ENCODE measurements at regions not wholly inside any gene's neighbourhood (a gene's known extent, or its start where the extent isn't known, plus 50 kb on each side); places are given as distances from the start of the nearest gene placed in this dataset.
"Not testable (repeated sequence)": the region's sequence is repeated elsewhere in the genome, so short reads cannot be mapped to it uniquely, and the experiment has no call there.

DNA sequence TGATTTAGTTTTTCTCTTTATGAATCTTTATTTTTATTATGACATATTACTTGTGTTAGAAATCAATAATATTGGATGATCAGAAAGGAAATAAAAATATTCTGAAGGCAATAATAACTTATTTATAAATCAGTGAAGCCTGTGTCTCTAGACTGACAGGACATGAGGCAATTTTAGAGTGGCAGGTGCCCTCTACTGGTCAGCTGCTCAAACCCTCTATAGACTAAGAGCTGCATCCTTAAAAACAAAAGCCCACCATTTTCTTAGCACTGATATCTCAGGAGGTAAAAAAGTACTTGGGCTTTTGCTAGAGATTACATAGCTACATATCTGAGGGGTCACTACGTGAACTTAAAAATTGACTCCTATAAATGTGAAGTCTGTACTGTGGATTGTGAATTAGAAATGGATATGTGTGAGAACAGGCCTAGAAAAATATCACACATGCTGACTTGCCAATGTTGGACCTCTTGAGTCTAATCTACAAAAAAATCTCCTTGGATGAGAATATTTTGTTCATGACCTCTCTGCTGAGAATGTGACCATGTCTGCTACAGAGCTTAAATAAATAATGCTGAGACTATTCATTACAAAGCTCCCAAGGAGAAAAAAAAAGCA, 597.9 kb upstream of the ADAMTS5 start:
- intact Hi-C loops (cut with DNase I): loop anchor here (5.0 to 10.0 kb wide), 2 partner anchors 130 to 712 kb away; no protein-coding TSS in a partner anchor
- DNase-seq: peak in 6 of 10 donors; percentile 28 to 88 (median 47)

DNA sequence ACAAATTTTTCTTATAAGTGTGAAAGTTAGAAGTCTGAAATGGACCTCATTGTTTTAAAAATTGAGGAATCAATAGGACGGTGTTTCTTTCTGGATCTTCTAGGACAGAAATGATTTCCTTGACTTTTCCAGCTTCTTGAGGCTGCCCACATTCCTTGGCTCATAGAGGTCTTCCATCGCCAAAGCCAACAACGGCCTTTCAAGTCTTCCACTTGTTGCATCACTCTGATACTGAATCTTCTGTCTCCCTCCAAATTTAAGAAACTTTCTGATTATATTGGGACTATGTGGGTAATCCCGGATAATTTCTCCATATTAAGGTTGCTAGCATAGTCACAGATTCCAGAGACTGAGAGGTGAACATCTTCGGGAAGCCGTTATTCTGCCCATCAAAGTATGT, 595.4 kb upstream of the ADAMTS5 start:
- intact Hi-C loops (cut with DNase I): loop anchor here (5.0 to 10.0 kb wide), 2 partner anchors 132 to 710 kb away; no protein-coding TSS in a partner anchor
- DNase-seq: no peak

DNA sequence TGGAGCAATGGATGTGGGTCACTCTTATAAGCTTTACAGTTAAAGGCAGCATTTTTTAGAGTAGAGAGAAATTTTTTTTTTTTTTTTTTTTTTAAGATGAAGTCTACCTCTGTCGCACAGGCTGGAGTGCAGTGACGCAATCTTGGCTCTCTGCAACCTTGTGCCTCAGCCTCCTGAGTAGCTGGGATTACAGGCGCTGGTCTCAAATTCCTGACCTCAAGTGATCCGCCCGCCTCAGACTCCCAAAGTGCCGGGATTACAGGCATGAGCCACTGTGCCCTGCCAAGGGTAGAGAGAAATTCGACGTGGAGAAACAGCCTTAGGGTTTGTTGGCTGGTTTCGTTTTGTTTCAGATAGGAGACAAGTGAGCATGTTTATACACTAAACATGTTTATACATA, 594.2 kb upstream of the ADAMTS5 start:
- DNase-seq: peak in 1 of 10 donors; percentile 59
- intact Hi-C loops (cut with DNase I): loop anchor here (5.0 to 10.0 kb wide), 2 partner anchors 134 to 709 kb away; no protein-coding TSS in a partner anchor

- intact Hi-C loops (cut with DNase I): no loop called here
- DNase-seq: no peak
These were observed 590.5 kb upstream of the ADAMTS5 start for GRCh38 chr21:27557356-27557755.

DNA sequence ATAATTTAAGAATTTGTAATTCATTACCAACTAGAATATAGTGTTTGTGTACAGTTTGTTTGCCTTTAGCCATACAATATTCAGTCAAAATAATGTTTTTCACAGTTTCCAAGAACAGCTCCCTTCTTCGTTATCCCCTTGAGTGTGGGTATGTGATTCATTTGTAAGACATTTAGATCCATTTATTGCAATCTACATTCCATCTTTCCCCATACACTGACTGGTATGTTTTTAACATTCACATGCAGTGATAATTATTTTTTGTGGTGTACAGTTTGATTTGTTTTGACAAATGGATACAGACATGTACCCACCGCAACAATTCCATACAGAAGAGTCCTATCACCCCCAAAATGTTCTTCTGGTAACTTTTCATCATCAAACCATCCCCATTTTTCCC, 589.1 kb upstream of the ADAMTS5 start:
- intact Hi-C loops (cut with DNase I): no loop called here
- DNase-seq: no peak

DNA sequence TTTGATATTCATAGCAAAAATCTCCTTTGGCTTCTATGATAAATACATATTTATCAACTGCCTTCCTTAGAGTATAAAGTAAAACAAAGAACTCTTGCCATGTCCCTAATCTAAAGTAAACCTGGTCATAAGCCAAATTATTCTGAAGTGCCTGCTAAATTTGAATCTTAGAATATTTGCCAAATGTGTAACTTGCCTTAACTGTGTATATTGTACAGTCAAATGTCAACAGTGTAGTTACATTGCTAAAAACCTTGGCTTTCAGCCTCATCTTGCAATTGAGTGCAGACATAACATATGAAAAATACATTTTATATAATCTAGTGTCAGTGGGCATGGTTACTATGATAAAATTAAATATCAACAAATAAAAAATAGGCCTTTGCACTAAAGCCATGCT, 583.4 kb upstream of the ADAMTS5 start:
- intact Hi-C loops (cut with DNase I): no loop called here
- DNase-seq: no peak

DNA sequence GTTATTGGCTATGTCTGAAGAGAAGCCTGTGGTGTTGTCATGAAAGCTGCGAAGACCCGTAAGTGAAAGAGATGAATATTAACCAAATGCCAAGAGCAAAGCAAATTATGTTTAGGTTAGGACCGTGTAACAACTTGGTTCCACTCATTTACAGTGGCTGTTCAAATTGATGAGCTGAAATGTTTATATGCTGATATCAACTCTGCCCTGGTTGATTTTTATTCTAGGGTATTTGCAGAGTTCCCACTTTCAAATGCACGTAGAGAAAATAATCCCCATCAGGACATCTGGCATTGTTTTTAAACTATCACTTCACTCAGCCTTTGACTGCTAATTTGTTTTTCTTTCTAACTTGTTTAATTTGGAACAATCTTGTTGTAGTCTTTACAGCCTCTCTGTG, 581.6 kb upstream of the ADAMTS5 start:
- intact Hi-C loops (cut with DNase I): no loop called here
- DNase-seq: no peak

- intact Hi-C loops (cut with DNase I): no loop called here
- no peak for DNase-seq
These were observed 579.0 kb upstream of the ADAMTS5 start for GRCh38 chr21:27545754-27546349.

- intact Hi-C loops (cut with DNase I); DNase-seq: not testable (repeated sequence)
These were observed 575.2 kb upstream of the ADAMTS5 start for GRCh38 chr21:27542126-27542525.

DNA sequence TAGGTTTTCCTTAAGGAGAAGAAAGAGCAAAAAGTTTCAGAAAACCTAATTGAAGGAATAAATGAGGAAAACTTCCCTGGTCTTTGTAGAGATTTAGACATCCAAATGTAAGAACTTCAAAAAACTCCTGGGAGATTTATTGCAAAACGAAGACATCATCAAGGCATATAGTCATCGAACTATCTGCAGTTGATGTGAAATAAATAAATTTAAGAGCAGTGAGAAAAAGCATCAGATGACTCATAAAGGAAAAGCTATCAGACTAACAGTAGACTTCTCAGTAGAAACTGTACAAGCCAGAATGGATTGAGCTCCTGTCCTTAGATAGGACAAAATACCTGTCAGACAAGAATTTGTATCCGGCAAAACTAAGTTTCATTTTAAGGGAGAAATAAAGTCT, 569.4 kb upstream of the ADAMTS5 start:
- DNase-seq: no peak
- intact Hi-C loops (cut with DNase I): no loop called here

GRCh38 chr21:27535188-27535587, 568.3 kb upstream of the ADAMTS5 start:
- no peak for DNase-seq
- intact Hi-C loops (cut with DNase I): no loop called here

- intact Hi-C loops (cut with DNase I): no loop called here
- no peak for DNase-seq
These were observed 567.3 kb upstream of the ADAMTS5 start for GRCh38 chr21:27534206-27534605.

DNA sequence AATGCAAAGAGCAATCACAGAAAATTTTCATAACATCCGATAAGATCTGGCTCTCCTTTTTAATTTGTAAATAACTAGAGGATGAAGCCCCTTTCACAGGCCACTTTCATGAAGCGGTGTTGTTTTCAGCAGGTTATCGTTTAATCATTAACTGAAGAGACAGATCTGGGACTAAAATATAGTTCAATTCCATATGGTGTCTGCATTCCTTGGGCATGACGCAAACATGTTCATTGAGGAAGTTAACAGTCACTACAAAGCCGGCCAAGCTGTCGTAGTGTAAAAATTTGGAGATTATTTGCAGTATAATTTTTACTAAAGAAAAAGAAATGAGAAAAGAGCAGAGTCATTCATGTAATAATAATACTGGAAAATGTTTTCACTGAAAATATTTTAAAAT, 565.2 kb upstream of the ADAMTS5 start:
- DNase-seq: no peak
- intact Hi-C loops (cut with DNase I): no loop called here

DNA sequence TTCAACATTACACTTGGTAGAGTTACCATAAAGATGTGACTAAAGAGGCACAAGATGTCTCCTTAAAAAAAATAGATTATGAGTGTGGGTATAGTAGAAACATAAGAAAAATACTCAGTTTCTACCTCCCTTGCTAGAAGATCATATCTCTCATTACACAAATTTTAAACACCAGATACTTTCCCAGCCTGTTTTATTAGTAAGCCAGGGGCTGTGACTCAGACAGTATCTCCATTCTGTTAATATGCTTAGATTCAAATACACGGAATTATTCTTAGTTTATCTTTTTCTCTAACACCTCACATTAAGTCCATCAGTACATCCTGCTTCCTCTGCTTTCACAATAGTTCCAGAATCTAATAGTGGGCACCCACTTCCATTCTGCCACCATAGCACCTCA, 561.8 kb upstream of the ADAMTS5 start:
- intact Hi-C loops (cut with DNase I): no loop called here
- no peak for DNase-seq

GRCh38 chr21:27526451-27526850, 559.6 kb upstream of the ADAMTS5 start:
- intact Hi-C loops (cut with DNase I): no loop called here
- DNase-seq: no peak

- intact Hi-C loops (cut with DNase I): no loop called here
- DNase-seq: no peak
These were observed 558.9 kb upstream of the ADAMTS5 start for GRCh38 chr21:27525780-27526179.

GRCh38 chr21:27519361-27519760, 552.5 kb upstream of the ADAMTS5 start:
- intact Hi-C loops (cut with DNase I): no loop called here
- DNase-seq: no peak

- intact Hi-C loops (cut with DNase I): not testable (repeated sequence)
These were observed 550.3 kb upstream of the ADAMTS5 start for GRCh38 chr21:27517177-27517576.

GRCh38 chr21:27515676-27516075, 548.8 kb upstream of the ADAMTS5 start:
- no peak for DNase-seq
- intact Hi-C loops (cut with DNase I): no loop called here

More at GRCh38 chr21:27517177-27517576, 550.3 kb upstream of the ADAMTS5 start:
- DNase-seq: not testable (repeated sequence)

DNA sequence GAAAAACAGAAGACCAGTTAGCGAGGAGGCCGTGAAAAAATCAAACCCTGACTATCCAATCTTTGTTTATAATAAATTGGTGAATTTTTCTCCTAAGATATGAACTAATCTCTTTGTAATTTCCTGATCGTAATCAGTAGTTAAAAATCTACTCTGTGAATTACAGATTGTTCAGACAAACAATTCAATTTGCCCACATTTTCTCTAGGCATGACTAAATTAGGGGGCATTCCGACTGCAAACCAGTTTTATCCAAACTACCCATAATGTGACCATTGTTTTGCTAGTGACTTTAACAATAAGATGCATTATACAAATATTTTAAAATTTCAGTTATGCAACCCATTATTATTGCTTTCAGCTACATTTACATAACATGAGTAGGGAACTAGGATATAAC, 546.9 kb upstream of the ADAMTS5 start:
- intact Hi-C loops (cut with DNase I): no loop called here
- no peak for DNase-seq

DNA sequence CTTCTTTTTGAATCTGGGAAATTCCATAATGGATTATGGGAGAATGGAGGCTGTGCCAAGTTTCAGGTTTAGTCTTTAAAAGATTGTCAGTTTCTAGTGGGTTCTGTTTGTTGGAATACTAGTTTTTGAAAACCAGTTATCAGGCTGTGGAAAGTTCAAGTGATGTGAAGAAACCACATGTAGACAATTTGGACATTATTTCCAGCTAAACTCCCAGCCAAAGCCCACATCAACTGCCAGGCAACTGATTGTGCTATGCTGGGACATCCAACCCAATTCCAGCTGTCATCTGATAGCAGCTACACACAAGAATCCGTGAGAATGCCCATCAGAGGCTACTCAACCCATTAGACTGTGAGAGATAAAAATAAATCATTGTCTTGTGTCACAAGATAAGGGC, 546.1 kb upstream of the ADAMTS5 start:
- no peak for DNase-seq
- intact Hi-C loops (cut with DNase I): no loop called here

- intact Hi-C loops (cut with DNase I): no loop called here
- DNase-seq: no peak
These were observed 544.3 kb upstream of the ADAMTS5 start for GRCh38 chr21:27511233-27511632.

Measured in posterior cingulate gyrus (tissue), 11 donors.